GM21423 (cell line): ENCODE measurements at regions not wholly inside any gene's neighbourhood (a gene's known extent, or its start where the extent isn't known, plus 50 kb on each side); places are given as distances from the start of the nearest gene placed in this dataset.
A peak's percentile ranks its signal among the peaks of the same experiment; 100 is the strongest.

Experiments
- ATAC-seq: cut with Tn5 transposase; IDR thresholded peaks from one replicate; pipeline ENCODE4 v1.9.1; 2021; ENCODE audit warnings: mild to moderate bottlenecking, moderate library complexity; ENCODE audit not compliant: unreplicated experiment

DNA sequence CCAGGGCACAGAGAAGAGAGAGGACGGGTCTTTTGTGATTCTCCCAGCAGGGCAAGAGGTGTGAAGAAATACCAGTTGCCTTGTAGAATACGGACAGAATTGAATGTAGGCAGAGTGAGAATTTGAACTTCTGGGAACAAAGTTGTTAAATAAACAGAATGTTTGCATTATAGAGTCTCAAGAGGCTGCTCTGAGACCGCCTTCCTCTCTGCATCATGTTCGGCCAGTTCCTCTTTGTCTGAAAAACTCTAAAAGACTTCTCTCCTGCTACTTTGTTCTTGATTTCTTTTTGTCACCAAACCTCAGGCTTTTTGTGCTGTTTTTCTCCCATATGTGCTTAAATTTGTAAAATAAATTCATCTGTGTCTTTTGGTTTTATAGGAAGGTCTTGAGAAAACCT, 256.4 kb downstream of the DLEU7 start:
- no peak for ATAC-seq

DNA sequence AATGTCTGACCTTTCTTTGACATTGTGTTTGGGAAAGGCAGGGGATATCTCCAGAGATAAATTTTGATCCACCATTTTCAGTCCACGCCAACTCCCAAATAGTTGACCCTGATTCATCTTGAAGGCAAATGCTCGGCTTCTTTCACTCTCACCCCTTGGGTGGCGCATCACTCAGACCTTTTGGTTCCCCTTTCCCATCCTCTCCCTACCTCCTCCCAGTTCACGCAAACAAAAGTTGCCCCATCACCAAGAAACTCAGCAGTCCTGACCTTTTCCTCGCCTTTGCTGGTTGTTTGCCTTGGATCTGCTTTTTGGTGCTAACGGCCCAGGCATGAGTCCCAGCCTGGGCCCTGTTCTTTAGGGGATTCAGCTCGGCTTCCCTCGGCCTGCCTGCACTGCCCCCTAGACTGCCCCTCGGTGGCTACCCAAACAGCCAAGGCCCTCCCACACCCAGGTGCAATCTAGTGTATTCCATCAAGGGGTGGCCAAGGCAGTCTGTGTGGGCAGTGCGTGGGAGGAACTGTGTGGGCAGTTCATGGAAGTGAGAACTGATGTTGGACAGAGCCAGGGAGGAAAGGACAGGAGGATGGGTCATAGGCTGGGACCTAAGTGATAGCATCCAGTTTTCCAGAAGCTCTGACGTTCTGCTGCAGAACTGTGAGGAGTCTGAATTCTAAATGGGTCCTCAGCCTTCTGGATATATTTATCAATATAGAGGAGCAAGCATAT, 255.7 kb downstream of the DLEU7 start:
- no peak for ATAC-seq

DNA sequence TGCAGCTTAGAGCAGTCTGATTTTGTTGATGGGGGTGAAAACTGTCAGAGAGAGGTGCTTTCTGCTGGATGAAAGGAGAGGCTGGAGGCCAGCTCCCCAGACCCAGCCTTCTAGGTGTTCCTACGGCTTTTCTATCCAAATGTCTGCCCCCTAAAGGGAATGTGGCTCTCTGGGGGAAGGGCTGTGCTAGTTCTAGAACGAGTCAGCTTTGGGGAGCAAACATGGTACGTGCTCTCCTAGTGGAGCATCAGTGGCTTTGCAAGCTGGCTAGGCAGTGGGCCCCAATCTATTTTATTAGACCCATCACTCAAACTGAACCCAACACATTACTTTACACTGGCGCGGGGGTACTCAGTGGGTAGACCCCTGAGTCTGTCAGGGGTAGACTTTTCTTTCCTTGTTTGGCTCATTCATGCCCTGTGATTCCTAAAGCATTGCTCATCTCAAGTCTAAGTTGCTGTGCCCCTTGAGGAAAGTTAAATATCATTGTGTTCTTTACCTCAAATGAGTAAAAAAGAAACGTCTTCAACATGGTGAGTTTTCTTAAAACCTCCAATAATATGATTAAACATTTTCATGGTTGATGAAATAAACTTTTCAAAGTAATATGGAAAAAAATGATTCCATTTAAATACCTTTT, 254.9 kb downstream of the DLEU7 start:
- no peak for ATAC-seq

DNA sequence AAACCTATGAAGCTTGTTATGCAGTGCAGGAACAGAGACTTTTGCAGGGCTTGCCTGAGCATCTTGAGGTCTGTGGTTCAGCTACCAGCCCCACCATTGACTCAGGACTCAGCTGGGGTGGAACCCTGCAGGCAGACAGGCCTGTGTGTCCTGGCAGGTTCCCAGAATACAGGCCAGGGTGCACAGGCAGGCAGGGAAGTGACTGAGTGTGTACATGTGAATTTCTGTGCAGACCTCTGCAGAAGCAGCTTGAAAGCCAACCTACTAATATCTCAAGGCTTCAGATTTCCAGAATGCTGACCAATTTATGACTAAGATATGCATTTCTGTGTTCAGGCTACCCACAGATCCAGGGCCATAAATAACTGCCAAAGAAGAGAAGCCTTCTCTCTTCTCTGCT, 254.4 kb downstream of the DLEU7 start:
- ATAC-seq, result no peak

DNA sequence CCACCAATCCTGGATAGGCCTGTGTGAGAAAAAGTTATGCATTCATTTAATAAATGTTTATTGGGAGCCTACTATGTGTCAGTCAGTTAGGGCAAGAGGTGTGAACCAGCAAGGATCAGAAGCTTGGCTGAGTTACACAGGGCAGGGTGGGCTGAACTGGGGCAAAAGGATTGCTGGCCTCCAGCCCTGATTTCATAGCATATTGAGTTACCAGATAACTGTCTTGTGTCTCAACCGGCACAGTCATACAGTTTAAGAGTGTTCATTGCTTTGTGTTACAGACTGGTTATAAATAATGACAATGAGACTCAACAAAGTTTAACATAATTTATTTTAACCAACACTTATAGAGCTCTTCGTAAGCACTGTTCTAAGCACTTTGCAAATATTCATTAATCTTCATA, 253.8 kb downstream of the DLEU7 start:
- no peak for ATAC-seq

DNA sequence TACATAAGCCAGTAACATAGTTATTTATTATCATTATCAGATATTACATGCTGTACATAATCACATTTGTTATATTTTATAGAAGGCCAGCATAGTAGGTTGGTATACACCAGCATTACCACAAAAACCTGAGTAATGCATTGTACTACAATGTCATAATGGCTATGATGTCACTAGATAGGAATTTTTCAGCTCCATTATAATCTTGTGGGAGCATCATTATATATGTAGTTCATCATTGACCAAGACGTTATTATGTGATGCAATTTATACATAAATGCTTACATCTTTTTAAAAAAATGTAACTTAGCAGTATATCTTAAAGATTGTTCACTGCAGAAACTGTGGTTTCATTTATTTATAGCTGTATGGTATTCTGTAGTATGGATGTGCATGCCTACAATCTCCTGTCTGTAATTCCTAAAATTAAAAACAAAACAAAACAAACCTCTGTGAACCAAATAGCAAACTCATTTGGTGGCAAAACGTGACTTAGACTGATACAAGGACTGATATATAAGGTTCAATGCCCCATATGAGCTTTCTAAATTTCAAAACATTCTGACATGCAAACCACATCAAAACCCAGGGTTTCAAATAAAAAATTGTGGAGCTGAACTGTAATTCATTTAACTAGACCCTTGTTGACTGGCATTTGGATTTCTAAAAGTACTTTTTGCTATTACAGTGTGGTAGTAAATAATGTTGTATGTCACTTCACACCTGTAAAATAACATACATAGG, 250.9 kb downstream of the DLEU7 start:
- ATAC-seq, result no peak

DNA sequence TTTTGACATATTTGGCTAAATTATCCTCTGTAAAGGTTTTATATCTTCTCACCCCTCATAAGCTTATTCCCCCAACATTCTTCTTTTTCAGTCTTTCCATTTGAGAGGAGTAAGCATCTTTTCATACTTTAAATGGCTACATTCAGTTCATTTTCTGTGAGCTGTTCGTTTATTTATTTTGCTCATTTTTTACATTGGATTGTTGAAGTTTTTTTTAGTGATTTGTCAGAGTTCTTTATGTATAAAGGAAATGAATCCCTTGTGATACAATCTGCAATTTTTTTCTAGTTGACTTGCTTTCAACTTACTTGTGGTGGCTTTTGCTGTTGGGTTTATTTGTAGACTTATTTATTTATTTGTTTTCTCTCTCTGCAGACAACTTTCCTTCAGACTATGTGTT, 250.3 kb downstream of the DLEU7 start:
- ATAC-seq, result no peak

DNA sequence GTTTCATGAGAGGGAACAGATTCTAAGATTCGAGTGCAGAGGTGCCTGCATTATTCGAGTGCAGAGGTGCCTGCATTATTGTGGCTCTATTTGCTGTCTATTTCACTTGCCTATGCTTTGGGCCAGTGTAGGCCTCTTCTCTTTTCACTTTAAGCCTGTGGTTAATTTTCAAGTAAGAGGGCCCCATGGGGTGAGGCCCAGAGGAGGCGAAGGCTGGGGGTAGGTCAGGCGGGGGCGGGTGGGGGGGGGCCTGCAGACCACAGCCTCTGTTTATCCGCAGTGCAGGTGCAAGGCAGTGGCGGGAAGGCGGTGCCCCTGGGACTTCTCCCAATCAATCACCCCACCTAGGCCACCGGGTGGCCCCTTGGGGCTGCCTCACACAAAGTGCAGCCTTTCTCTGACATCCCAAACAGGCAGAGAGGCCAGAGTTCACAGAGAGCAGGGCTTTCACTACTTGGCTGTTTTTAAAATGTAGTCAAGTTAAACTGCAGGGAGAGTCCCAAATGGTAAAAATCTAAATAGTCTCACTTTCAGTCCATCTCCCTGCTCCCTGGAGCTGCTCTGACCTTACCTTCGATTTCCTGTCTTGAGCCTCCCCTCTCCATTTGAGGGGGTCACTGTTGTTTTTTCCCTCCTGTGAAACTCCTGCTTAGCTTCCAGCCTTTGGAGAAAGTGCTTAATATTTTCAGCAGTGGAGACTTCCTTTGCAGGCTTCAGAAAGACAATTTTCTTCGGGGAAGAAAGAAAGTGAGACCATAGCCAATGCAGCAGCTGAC, 249.0 kb downstream of the DLEU7 start:
- ATAC-seq, result peak; percentile 82

DNA sequence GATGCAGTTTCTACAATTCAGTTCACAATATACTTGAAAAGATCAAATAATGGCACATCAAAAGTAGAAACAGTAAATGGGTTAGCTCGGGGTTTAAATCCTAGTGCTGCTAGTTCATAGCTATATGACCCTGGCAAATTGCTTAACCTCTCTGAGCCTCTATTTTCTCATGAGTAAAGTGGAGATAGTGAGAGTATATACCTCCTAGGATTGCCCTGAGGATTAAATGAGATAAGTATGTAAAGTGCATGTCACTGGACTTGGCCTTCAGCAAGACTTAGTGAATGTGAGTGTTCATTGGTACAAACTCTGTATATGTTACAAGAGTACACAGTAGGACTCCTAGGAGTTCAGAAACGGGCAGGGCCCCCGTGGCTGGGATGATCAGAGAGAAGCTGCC, 248.3 kb downstream of the DLEU7 start:
- ATAC-seq, result no peak

DNA sequence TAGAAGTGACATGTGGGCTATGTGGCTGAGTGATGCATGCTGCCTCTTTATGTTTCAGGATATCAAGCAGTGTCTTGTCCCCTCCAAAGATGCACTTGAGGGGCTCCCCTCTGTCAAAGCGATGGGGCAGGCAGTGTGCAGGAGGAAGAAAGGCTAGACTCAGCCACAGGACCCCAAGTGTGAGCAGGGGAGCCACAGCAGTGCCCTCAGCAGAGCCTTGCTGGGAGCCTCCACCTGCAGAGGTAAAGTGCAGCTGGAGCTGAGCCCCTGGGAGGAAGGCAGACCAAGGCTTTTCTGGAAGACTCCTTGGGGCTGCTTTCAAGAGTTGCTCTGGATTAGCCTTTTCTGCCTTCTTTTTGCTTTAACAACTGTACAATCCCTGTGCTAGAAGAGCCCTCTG, 247.3 kb downstream of the DLEU7 start:
- no peak for ATAC-seq

DNA sequence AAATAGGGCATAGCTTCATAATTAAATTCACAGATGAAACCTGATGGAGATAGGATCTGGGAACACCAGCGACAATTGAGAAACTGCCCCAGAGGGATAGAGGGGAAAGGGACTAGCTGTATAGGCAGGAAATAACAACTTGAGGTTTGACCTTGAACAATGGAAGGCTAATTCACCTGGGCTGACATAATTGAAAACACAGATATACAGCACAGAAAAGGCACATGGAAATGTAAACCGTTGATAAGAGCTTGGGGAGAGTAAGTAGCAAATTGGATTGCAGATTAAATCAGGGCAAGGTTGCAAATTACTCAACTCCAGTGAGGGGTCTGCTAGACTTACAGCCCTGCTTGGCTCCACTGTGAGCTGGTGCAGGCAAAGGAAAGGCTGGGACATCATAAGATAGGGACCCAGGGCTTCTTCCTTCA, 246.7 kb downstream of the DLEU7 start:
- no peak for ATAC-seq

DNA sequence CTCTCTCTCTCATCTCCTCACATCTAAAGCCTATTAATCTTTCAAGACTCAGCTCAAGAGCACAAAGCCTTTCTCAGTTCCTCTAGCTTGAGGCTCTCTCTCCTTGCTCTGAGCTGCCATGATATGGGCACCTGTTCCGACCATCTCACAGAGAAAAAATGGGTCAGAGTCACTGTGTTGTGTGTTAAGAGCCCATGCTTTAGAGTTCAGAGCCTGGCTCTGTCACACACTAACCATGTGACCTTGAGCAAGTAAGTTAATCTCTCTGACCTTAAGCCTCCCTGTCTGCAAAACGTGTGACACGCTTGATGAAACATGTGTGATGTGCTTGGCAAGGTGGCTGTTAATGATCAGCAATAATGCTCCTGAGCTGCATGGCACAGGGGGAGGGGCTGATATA, 245.2 kb downstream of the DLEU7 start:
- ATAC-seq, result peak; percentile 37

DNA sequence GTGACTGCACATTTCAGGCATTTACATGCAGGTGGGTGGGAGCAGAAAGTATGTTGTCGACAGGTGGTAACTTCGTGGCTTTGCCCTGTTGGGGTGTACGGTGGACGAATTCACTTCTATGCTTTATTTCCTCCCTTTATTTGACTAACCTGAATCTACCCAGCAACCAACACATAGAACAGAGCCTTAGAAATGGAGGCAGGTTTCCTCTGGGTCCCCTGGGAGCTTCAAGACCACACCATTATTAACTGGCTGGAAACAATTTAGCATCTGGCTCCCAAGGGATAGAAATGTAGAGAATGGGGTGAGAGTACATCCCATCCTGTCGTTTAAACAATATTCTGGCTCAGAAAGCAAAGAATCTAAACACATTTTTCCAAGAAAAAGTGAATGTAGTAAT, 244.4 kb downstream of the DLEU7 start:
- ATAC-seq, result no peak

DNA sequence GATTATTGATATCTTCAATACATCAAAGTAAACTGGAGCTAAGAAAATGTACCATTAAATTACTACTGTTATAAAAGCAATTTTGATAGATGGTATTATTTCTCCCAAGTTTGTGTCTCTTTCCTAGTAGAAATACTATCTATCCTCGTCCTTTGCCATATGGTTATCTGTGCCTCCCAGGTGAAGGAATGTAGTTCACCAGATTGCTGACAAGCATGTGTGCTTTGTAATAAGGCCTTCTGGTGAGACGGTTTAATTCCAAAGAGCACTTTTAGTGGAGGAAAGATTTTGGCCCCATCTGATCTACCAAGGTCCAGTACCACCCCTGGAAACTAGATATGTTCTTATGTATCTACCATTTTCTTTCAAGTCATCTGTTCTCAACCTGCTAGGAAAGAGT, 243.6 kb downstream of the DLEU7 start:
- ATAC-seq, result no peak

DNA sequence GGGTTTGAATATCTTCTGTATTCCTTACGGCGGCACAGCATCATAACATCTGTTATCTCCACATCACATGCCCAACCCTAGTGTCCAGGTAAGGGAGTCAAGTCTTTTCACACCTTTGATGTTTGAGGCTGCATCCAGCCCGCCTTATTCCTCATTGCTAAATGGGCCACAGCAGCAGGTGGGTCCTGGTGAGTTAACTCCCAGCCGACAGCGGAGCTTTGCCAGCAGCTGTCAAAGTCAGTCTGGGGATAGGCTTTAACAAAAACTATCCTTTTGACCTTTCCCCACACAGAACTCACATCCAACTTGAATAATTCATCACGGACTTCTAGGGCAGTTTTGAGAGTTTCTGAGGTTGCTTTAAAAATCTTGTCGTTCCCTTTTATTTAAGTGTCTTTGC, 235.1 kb downstream of the DLEU7 start:
- no peak for ATAC-seq

DNA sequence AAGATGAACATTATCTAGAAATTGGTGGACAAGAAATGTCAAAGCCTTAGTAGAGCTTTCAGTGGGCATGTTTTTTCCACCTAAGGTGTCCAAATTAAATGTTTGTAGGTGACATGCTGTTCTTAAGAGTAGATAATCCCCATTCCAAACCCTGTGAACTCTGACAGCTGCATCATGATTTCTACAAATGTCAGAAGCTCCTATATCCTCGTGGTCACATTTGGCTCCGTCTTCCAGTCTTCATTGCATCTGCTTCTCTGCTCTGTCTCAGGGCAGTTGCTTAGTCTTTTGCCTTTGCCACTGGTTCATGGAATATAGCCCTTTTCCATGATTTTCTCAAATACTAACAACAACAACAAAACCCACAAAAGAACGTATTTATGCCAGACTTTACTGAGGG, 234.5 kb downstream of the DLEU7 start:
- no peak for ATAC-seq

DNA sequence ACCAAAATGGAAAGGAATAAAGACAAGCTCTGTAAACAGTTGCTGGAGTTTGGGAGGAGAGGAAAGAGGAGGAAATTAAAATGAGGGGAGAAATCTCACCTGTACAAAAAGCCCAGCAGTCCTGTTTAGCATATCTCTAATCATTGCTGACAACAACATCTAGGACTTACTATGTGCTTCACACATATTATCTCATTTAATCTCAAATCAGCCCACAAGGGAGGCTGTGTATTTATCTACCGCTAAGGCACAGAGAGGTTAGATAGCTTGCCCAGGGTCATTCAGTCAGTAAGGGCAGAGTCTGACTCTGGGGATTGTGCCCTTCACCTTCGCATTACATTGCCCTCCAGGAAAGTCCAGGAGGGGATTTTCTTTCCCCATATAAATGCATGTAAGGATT, 233.3 kb downstream of the DLEU7 start:
- ATAC-seq, result no peak

DNA sequence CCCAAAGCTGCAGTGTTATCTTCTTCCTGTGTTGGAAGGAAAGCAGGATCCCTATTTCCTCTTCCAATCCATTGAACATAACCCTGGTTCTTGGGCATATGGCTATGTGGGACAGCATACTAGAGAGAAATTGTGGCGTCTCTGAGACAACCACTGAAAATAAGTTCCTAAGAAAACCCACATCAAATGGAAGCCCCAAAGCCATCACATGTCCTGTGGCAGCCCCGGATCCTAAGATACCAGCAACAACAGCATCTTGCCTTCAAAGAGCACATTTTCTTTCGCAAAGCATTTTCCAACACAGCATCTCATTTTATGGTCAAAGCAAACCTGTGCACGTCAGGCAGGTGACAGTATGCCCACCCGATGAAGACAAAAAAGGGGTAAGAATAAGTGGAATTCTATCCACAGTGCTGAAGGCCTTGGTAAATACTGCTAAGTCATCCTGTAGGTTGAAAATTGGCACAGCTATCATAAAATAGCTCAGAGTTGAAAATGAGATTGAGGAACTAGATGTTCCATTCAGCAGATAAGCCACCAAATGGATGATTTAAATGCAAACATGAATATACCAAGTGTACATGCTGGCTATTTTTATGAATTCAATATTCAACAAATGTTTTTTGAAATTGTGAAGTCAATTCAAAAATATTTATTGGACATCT, 232.2 kb downstream of the DLEU7 start:
- no peak for ATAC-seq

DNA sequence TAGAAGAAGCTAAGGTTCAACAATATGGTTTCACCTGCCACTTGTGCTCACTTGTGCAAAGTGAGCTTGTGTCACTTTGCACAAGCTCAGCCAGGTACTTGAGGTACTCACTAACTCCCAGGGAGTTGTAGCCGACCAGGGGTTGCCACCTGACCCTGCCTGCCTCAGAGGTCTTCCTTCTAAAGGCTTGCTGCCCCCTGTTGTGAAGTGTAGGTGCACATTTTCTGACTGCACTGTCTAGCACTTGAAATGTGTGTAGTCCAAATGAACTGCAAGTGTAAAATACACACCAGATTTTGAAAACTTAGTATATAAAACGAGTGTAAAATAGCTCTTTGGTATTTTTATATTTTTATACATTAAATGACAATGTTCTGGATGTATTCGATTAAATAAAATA, 230.8 kb downstream of the DLEU7 start:
- no peak for ATAC-seq

DNA sequence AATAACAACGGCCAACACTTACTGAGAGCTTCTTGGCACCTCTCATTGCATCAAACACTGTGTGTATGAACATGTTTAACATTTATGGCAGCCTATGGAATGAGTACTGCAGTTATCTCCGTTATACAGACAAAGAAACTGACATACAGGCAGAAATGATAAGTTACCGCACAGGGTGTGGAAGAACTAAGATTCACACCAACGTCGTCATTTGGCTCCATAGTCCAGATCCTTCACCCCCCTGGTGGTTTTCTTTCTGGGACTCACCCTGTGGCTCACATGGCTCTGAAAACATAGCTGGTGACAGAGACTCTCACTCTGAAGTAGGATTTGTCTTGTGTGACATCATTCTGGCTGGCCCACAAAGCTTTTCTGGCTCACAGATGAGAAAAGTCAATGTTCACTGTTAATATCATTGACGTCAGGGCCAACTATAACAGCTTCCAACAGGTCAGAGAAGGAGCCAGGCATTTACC, 230.1 kb downstream of the DLEU7 start:
- ATAC-seq, result no peak

DNA sequence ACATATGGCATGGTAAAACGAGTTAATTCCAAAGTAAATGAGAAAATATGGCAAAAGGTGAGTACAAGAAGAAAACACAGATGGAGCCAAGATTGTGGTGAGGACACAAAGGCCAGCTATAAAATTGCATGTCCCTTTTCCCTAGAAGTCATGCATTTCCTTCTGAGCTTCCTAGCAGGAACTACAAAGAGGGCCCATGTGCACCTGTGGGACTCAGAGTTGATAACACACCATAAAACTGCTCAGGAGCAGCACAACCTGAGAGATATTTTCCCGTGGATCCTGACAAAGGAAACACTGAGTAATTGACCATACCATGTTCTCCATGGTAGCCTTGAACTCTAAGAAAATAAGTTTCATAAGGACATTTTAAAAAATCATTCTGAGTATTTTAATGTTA, 228.3 kb downstream of the DLEU7 start:
- ATAC-seq, result no peak
